T-helper 1 cell (primary cell): ENCODE measurements at regions not wholly inside any gene's neighbourhood (a gene's known extent, or its start where the extent isn't known, plus 50 kb on each side); places are given as distances from the start of the nearest gene placed in this dataset.
"Not testable (repeated sequence)": the region's sequence is repeated elsewhere in the genome, so short reads cannot be mapped to it uniquely, and the experiment has no call there.

Source experiments
- DNase-seq, 5 donors: peaks; one replicate each; pipeline ENCODE4 v3.0.0-alpha.2; 2012 to 2020

DNA sequence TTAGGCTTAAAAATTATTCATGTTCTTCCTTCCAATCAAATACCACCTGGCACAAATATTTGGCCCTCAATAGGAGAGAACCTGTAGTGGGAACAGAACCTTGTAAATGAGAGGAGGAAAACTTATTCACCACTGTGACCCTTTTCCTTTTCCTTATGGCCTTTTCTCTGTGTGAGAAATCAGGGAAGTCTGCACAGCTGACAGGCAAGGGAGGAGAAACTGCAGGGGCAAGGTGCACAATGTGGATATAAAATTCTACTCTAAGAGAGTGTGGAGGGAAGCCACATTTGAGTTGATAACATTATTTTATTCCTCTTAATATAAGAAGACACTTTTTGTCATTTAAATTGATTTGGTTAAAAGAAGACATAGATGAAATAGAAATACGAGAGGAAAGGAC is 1247.0 kb upstream of the CHAC2 start:
- no peak for DNase-seq

DNA sequence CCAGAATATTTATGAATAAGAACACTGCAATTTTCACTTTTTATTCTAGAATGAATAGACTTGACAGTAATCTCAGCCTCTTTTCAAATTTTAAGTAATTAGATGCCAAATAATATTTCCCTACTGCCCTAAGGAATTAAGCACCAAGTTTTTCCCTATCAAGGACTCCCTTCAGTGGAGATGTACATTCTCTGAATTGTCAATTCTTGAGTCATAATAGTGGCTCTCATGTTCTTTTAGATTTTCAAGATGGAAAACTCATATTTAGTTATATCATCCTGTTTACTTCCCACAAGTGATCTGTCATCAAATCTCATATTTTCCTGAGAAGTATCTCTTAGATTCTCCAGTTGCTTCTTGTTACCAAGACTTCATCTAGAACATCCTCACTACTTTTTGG is 1248.9 kb upstream of the CHAC2 start:
- DNase-seq, result no peak

DNA sequence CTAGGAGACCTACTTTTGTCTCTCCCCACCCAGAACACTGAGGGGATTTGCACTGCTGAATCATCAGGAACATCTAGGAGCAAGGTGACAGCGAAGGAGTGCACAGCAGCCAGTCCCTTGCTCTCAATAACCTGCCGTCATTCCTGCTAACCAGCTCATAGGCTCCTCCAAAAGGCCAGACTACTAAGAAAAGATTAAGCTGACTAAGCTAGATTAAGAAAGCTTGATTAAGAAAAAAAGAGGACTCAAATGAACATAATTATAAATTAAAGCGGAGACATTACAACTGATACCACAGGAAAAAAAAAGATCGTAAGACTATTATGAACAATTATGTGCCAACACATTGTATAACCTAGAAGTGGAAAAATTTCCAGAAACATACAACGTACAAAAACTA is 1254.8 kb upstream of the CHAC2 start:
- no peak for DNase-seq

DNA sequence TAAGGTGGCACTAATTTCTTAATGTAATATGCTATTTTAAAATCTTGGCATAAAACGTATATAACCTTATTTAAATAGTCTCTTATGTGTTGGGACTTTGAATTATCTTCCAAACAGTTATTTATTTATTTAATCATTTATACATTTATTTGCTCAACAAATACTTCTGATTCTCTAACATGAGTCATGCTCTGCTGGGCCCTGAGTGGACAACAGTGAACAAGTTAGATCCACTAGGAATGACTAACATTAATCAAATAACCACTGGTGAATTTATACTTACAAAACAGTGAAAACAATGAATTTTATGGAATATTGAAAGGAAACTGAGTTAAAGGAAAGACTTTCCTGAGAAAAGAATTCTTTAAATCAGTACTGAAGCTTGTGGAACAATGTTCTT is 1257.2 kb upstream of the CHAC2 start:
- DNase-seq, result no peak

DNA sequence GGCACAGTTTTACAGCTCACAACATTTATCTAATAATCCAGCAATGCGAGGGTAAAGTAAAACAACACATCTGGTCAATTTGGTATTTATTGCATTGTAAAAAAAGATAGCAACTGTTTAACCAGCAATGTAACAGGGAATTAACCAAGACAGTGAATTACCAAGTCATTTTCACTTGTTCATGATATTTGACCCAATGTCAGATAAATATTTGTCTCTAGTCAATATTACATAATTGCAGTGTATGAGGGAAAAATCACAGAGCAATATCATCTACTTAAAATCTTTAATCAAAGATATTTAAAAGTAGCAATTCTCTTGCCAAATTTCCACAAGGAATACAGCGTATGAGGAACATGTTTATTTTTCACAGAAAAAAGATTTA is 1265.1 kb upstream of the CHAC2 start:
- DNase-seq, result no peak

DNA sequence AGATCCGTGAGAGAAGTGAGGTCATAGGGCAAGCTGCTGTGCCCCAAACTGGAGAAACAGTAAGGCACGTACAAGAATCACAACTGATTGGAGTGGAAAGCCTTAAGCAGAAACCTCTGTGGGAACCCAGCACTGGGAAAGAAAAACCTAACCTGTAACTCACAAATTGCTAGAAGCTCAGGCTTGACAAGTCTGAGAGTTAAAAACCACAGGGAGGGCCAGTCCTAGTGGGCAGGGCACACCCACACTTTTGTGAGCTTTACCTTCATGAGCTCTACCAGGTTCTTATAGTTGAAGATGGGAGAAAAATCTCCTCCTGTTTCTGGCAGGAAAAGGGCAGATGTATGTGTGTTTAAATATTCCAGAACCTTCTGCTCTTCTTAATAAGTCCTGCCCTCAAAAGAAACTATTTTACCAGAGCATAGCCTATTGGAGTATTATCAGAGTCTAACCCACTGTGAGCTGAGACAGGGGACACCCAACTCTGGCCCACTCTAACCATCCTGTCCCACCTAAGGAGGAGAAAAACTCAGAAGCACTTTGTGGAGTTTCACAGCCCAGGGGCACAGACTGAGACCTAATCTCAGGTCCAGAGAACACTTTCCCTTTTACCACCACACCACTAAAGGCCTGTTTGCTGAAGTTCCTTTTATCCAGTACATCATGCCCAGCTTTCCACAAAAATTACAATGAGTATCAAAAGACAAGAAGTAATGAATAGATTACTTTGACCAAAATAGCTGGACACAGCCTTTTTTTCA is 1265.7 kb upstream of the CHAC2 start:
- no peak for DNase-seq

DNA sequence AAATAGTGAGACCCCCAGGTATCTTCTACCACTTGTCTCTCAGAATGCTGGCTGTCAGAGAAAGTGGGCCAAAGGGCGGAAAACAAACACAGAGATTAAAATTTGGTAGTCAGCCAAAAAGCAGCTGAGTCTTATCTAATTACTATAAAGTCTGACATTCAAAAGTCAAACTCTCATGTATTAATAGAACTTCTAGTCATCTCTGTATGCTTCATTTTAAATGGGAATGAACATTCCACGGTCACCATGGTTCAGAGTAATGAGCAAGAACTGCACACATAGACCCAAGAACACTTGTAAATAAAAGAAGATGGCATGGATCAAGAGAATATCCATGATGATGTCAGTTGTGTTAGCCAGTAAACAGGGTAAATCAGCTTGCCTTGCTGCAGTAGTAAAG is 1267.0 kb upstream of the CHAC2 start:
- no peak for DNase-seq

DNA sequence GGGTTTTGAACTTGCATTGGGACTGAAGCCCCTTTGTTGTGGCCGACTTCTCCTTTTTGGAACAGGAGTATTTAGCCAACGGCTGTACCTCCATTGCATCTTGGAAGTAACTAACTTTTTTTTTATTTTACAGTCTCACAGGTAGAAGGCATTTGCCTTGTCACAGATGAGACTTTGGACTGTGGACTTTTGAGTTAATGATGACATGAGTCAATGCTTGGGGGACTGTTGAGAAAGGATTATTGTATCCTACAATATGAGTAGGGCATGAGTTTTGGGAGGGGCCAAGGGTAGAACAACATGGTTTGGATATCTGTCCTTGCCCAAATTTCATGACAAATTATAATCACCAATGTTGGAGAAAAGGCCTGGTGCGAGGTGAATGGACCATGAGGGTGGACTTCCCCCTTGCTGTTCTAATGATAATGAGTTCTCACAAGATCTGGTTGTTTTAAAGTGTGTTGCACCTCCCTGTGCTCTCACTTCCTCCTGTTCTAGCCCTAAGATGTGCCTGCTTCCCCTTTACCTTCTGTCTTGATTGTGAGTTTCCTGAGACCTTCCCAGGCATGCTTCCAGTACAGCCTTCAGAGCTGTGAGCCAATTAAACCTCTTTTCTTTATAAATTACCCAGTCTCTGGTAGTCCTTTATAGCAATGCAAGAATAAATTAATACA is 1269.4 kb upstream of the CHAC2 start:
- no peak for DNase-seq

DNA sequence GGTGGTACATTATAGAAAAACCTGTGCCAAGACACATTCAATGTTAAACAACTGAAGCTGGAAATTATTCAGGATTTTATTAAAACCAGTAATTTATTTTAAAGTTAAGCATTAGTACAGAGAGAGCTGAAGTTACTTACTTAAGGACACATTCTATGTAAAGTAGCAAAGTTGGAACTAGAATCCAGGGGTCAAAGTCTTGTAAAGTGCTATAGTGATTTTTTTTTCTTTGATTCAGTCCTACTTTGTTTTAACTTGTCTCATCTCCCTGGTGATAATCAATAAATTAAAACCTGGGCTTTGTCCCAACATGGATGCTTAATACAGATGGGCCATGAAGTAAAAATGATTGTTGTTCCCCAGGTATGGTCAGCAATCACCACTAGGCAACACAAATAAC is 1271.8 kb upstream of the CHAC2 start:
- DNase-seq, result no peak

DNA sequence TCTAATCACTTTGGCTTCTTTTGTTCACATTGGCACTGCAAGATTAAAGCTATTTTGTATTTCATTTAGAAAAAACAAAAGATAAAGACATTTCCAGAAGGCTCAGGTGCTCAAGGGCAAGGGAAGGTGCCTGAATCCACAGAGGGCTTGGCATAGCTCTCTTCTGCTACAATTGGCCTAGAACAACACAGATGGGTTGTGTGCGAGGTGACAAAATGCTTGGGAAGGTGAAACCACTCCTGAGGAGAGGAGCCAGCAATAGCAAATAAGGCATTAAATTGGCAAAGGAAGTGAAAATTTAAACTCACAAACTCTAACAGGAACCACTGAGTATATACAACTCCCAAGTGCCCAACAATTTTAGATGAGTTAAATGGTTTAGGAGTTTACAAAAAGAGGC is 1290.4 kb upstream of the CHAC2 start:
- no peak for DNase-seq

DNA sequence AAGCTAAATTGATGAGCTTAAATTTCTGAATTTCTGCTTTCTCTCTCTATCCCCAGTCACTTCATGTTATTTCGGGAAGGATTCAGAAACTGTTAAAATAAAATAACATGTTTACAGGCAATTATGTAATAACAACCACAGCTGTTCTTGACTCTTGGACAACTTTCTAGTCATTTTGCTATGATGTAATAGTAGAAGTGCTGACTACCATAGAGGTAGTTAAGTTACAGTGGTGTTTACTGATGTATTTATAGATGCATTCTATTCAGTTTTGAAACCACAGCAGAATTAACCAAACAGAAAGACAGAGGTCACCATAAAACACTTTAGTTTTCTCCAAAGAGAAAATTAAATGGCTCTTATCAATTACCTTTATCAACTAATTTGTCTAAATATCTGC is 1292.0 kb upstream of the CHAC2 start:
- DNase-seq, result no peak

DNA sequence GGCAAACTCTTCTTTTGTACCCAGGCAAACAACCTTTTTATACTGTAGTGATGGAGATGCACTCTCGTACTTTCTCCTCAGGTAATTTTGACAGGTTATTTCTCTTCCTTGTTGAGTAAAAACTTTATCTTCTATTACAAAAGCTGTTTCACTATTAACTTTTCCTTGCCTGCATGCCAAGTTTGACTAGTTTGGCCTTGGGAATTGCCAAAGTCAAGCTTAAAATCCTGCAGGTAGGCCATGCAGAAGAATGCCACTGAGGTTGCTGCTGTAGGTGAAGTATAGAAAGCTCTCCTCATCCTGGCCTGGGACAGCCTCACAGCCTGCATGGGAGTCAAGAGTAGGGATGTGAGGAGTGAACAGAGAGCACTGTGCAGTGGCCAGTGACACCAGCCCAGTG is 1293.5 kb upstream of the CHAC2 start:
- DNase-seq, result no peak

DNA sequence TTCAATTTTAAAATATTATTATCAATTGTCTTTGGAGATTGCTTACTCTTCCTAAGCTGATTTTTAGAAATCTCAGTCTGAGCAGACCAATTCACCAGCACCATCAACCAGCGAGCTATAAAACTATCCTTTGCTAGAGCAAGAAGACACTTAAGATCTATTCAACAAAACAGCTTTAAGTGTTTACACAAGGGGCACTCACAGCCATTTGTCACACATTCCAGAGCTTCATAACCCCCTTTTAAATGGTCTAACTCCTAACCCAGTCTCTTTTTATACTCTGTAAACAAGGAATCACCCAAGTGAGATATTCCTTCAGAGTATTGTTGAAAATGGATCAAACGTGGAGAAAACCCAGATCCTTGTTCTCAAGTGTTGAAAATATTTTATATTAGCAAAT is 1294.1 kb upstream of the CHAC2 start:
- no peak for DNase-seq

DNA sequence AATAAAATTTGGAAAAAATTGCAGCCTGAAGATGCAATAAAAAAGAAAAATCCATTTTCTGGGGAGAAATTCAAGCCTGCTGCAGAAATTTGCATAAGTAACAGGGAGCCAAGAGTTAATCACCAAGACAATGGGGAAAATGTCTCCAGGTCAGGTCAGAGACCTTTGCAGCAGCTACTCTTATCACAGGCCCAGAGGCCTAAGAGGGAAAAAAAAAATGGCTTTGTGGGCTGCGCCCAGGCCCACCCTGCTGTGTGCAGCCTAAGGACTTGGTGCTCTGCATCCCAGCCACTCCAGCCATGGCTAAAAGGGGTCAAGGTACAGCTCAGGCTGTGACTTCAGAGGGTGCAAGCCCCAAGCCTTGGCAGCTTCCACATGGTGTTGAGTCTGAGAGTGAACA is 1297.1 kb upstream of the CHAC2 start:
- DNase-seq, result not testable (repeated sequence)

DNA sequence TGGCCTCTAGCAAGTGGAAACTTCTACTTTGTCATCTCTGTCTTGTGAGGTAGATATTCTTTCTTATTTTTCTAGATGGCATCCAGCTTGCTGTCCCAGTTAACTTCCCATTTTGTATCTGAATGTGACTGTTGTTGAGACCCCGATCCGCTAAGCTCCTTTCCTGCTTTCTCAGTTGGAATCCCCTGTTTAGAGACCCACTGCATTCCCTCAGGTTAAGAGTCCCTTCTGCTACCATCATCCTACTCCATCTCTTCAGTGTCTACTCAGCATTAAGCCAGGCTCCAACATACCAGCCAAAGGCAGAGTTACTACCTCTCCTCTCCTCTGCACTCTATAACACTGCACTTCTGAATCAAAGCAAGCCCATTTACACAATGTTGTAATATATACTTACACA is 1300.4 kb upstream of the CHAC2 start:
- no peak for DNase-seq

DNA sequence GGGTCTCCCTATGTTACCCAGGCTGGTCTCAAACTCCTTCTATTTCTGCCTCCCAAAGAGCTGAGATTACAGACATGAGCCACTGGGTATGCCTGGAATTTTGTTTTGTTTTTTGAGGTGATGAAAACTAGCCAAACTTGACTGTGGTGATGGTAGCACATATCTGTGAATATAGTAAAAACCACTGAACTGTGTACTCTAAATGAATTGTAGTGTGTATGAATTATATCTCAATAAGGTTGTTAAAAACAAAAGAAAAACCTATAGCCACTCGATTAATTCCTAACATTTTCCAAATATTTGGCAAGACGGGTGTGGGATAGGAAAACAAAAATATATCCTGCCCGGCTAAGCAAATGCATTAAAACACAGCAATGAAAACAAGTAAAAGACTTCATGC is 1302.3 kb upstream of the CHAC2 start:
- no peak for DNase-seq

DNA sequence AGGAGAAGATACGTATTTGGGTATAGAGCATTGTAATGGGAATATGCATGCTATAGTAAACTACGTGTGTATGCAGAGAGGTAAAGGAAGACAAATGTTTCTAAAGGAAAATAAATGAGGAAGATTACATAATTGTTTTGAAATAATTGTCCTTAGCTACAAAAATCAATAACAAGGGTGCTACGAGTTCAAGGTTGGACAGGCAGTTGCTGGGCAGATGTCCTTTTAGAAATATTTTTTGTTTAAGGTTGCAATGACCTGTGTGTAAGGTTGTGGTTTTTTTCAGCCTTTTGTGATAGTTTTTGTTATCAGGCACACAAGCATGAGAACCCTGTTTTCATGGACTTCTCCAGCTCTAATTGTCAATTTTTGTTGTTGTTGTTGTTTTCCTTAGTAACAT is 1304.1 kb upstream of the CHAC2 start:
- DNase-seq, result no peak

DNA sequence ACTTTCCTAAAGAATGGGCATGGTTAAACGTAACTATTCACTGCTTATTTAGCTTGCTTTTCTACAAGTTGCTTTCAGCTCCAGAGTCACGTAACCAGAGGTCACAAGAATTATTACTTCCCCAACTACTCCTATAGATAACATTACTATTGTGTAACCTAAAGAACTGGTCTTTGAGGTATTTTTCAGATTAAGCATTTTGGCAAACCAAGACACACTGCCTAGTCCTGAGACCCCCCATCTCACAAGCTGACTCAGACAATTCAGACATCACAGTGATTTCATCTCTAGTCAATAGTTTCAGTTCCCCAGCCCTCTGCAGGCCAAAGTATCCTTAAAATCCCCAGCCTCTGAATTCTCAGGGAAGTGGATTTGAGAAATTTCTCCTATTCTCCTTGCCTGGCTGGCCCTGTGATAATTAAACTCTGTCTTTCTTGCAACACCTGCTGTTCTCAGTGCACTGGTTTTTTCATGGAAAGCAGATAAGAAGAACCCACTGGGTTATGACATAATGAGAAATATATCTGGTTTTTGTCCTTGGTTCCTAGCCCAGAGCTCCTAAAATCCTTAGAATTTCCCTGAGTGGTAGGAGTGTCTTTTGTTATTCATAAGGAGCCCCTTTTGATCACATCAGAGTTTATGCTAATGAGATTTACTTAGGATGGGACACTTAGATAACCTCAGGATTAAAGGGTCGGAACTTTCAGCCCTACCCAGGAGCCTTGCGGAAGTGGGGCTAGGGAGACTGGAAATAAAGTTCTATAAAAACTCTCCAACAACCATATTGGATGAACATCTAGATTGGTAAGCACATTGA is 1310.8 kb upstream of the CHAC2 start:
- no peak for DNase-seq

DNA sequence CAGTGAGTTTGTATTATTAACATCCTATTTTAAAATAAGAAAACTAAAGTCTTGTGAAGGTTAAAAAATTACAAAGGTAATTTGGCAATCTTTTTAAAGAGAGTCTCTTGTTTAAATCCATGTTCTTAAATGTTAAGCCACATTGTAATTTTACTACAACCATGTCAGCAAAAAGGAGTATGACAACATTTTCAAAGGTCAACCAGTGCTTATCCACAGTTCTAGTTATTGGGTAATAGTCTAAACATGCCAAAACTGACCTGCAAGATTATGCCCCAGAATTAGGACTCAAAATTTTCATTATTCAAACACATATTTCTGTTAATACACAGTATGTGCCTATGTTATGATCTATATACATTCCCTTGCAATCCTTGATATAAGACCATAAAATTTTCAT is 1312.6 kb upstream of the CHAC2 start:
- no peak for DNase-seq

DNA sequence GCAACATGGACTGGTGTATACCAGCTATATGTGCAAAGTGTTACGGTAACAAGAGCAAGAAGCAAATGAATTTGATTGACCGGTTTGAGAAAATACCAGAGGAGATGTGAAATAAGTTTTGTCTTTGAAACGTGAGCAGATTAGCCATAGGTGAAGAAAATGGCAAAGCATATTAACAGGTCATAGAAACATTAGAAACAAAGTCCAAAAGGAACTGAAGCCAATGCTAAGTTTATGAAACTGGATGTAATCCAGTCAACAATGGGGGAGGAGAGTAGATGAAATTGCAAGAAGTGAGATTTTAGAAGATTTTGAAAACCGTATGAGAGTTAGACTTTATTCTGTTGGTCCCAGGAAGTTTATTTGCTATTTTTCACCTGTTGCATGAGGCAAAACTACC is 1315.4 kb upstream of the CHAC2 start:
- no peak for DNase-seq

DNA sequence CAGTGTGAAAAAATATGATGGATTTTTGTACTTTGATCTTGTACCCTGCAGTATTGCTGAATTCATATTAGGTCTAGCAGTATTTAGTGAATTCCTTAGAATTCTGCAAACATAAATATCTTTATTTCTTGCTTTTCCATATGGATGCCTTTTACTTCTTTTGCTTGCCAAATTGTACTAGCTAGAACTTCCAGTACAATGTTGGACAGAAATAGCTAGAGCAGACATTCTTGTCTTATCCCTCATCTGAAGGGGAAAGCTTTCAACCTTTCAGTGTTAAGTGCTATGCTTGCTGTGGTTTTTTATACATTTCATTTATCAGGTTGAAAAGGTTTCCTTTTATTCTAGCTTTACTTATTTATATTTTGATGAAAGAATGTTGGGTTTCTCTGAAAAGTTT is 1321.9 kb upstream of the CHAC2 start:
- DNase-seq, result no peak

DNA sequence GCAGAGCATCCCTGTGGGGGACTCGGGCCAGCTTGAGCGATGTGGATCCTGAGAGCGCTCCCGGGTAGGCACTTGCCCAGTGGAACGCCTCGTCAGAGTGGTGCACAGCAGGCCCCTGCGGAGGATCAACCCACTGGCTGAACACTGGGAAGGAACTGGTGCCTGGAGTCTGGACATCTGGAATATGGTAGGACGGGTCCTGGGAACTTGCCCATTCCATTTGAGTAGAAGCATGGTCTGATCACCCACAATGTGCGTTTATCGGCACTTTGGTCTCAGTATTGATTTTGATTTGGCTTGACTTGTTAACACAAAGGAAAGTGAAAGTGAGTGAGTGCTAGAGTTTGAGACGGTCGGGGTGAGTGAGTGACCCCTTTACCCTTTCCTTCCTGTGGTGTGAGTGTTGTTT is 1336.2 kb upstream of the CHAC2 start:
- no peak for DNase-seq

DNA sequence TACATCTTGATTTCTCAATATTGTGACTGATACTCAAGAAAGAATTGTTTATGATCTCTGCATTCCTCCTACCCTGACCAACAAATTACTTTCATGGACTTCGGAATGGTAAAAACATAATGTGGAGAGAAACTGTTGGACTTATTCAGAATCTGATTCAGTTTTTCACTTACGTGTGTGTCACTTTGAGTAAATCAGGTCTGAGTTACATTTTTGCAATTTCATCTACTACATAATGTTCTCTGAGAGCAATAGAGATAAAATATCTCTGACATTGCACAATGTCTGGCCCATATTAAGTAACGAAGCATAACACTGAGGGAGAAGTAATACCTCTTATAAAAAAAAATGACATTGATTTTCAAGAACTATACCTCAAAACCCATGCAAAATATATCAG is 1337.9 kb upstream of the CHAC2 start:
- no peak for DNase-seq

DNA sequence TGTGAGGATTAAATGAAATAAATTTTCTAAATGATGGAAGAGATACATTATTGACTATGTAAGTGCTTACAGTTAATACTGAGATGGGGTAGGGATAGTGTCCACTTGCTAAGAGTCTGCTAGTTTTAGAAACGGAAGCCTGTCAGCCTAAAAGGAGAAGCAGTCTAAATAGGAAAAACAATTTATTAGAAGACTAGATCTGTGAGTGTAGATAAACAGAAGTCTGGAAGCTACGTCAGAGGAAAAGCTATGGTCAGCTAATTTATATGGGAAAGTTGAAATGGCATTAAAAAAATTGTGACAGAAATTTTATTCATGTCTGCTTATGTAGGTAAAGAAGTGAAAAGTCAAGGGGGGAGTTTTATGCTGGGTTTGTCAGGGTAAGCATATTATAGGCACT is 1338.4 kb upstream of the CHAC2 start:
- DNase-seq, result no peak
